Heart left ventricle (tissue), 16 donors: ENCODE measurements at regions not wholly inside any gene's neighbourhood (a gene's known extent, or its start where the extent isn't known, plus 50 kb on each side); places are given as distances from the start of the nearest gene placed in this dataset.

Experiments
- ATAC-seq, 4 donors: fragments of 200-7000 bp; cut with Tn5 transposase; one replicate each; pipeline ENCODE4 v1.9.1; 2020 to 2022; ENCODE audit warnings: moderate library complexity in 4 of 4, mild to moderate bottlenecking in 3 of 4, moderate number of reproducible peaks in 1 of 4
- DNase-seq, 5 donors: peaks; one replicate each; pipeline ENCODE4 v3.0.0-alpha.2; 2020
- H3K27ac ChIP-seq, 12 donors: fragments of 200-600 bp; sonication (generic) in 4 of 12; one replicate each; pipeline versions ENCODE4 v1.5.0 to v1.8.0; 2016 to 2022; ENCODE audit warnings: mild to moderate bottlenecking in 2 of 12
- H3K27me3 ChIP-seq, 9 donors: fragments of 200-600 bp; sonication (generic) in 2 of 9; one replicate each; pipeline versions ENCODE4 v1.5.1 to v1.8.0; 2016 to 2022; ENCODE audit warnings: mild to moderate bottlenecking in 3 of 9
- H3K36me3 ChIP-seq, 9 donors: fragments of 200-600 bp; sonication (generic) in 2 of 9; one replicate each; pipeline versions ENCODE4 v1.5.0 to v1.8.0; 2018 to 2022; ENCODE audit warnings: mild to moderate bottlenecking in 2 of 9
- H3K4me1 ChIP-seq, 12 donors: fragments of 200-600 bp; sonication (generic) in 4 of 12; one replicate each; pipeline versions ENCODE4 v1.5.0 to v1.8.0; 2016 to 2022; ENCODE audit warnings: mild to moderate bottlenecking in 3 of 12
- H3K4me3 ChIP-seq, 12 donors: fragments of 200-600 bp; sonication (generic) in 4 of 12; one replicate each; pipeline versions ENCODE4 v1.5.0 to v1.8.0; 2017 to 2022; ENCODE audit warnings: mild to moderate bottlenecking in 9 of 12, moderate library complexity in 4 of 12
- H3K9me3 ChIP-seq, 12 donors: fragments of 200-600 bp; sonication (generic) in 4 of 12; one replicate each; pipeline versions ENCODE4 v1.5.0 to v1.8.0; 2016 to 2022; ENCODE audit warnings: mild to moderate bottlenecking in 1 of 12
- CTCF ChIP-seq, 12 donors: fragments of 200-600 bp; sonication (generic) in 4 of 12; IDR thresholded peaks; one replicate each; pipeline versions ENCODE4 v1.5.0 to v1.8.0; 2018 to 2022; ENCODE audit warnings: antibody characterized with exemption in 12 of 12, mild to moderate bottlenecking in 5 of 12
- POLR2A ChIP-seq, 2 donors: fragments of 450-650 bp; IDR thresholded peaks; one replicate each; pipeline ENCODE4 v1.6.1; 2017; ENCODE audit warnings: antibody characterized with exemption in 2 of 2, mild to moderate bottlenecking in 2 of 2, moderate library complexity in 2 of 2
- WGBS, 4 donors: extraction: QIAGEN DNeasy Blood & Tissue Kit in 2 of 4; methylation state at CpG; one replicate each; pipeline versions ENCODE4 v1.1.5 to v1.1.7; 2013 to 2018; 5-methylcytosine and 5-hydroxymethylcytosine counted together
- intact Hi-C, 10 donors: fragments of 100-400 bp; cut with DNase I; formaldehyde crosslinking; loops; one replicate each; pipeline versions ENCODE4 v1.11.1 to v1.14.2; 2022
- donor health status: ischemic (EF 13 %, LVEDD 7.1; RV severe dilation, severe dysfunction).
- donor health status: healthy with polysubstance abuse.
- donor health status: DM: no; HTN: yes; CAD: no.
- donor health status: DM: no; HTN: no; CAD: no.
- donor health status: ischemic (EF 25% LVEDD 6.9; RV normal size, moderate dysfunction).
- donor health status: ischemic (EF 25% LVEDD 5.7; RV mildly dilated, moderate dysfunction).
- donor health status: healthy.
- donor health status: DM: yes; HTN: yes; CAD: no.
- donor health status: ischemic (EF 35%, LVEDD 5.7; RV mildly dilated, moderate dysfunction).
- donor health status: nonischemic (EF 11% LVEDD 7.7; RV severe dilation, severe dysfunction).
- donor health status: DM: yes; HTN: yes; CAD: no.
- donor health status: PGD.
- donor health status: ischemic (EF 29% LVEDD 5.4; RV normal size, mild dysfunction).
- donor health status: nonischemic (EF 23%, LVEDD 6.1; RV moderate dilation, normal function).

GRCh38 chr13:62171697-62172096, 756.0 kb upstream of the PCDH20 start:
- peaks cover 0 to 13% (median 0%) of the 10 kb centered on the region in 12 donors for H3K9me3 ChIP-seq
- H3K27me3 ChIP-seq = no peaks in the 10 kb centered on the region
- no peaks in the 10 kb centered on the region for H3K4me1 ChIP-seq
- H3K36me3 ChIP-seq = no peaks in the 10 kb centered on the region
- H3K27ac ChIP-seq = no peak overlapping the region
- DNase-seq (no peak), ATAC-seq (no peak)
- TF ChIP-seq POLR2A (IDR thresholded peaks at IDR 0.05) (no peak), CTCF (IDR thresholded peaks at IDR 0.05) (no peak)
- intact Hi-C loops = no loop called here
- 88 to 98% (median 93%) methylated on average over 2 of the region's 2 CpGs for WGBS, 4 donors
- H3K4me3 ChIP-seq = no peak overlapping the region

GRCh38 chr13:62168891-62169290, 753.2 kb upstream of the PCDH20 start:
- H3K9me3 ChIP-seq = peaks cover 0 to 13% (median 0%) of the 10 kb centered on the region in 12 donors
- no peak overlapping the region for H3K27ac ChIP-seq
- TF ChIP-seq POLR2A (IDR thresholded peaks at IDR 0.05) (no peak), CTCF (IDR thresholded peaks at IDR 0.05) (no peak)
- no peaks in the 10 kb centered on the region for H3K4me1 ChIP-seq
- no peak overlapping the region for H3K4me3 ChIP-seq
- no peaks in the 10 kb centered on the region for H3K27me3 ChIP-seq
- DNase-seq = no peak
- H3K36me3 ChIP-seq = no peaks in the 10 kb centered on the region
- no peak for ATAC-seq
- 85 to 94% (median 93%) methylated on average over 4 to 13 of the region's 13 CpGs for WGBS, 4 donors
- intact Hi-C loops = no loop called here

GRCh38 chr13:62167650-62168172, 752.1 kb upstream of the PCDH20 start:
- no peak for ATAC-seq
- no peak for DNase-seq
- Histone ChIP-seq H3K9me3 (peaks cover 0 to 13% (median 0%) of the 10 kb centered on the region in 12 donors), H3K27me3 (no peaks in the 10 kb centered on the region), H3K36me3 (no peaks in the 10 kb centered on the region), H3K4me1 (no peaks in the 10 kb centered on the region), H3K27ac (no peak overlapping the region), H3K4me3 (no peak overlapping the region)
- intact Hi-C loops = no loop called here
- no peak for TF ChIP-seq CTCF (IDR thresholded peaks at IDR 0.05)
- no peak for TF ChIP-seq POLR2A (IDR thresholded peaks at IDR 0.05)
- WGBS, 4 donors = 83 to 91% (median 88%) methylated on average over 10 to 12 of the region's 12 CpGs

- H3K27ac ChIP-seq = no peak overlapping the region
- no peak for ATAC-seq
- H3K27me3 ChIP-seq = no peaks in the 10 kb centered on the region
- 68 to 72% (median 70%) methylated on average over 2 of the region's 2 CpGs for WGBS, 4 donors
- no peak for DNase-seq
- intact Hi-C loops = no loop called here
- H3K9me3 ChIP-seq = peaks cover 0 to 14% (median 0%) of the 10 kb centered on the region in 12 donors
- no peaks in the 10 kb centered on the region for H3K36me3 ChIP-seq
- TF ChIP-seq CTCF (IDR thresholded peaks at IDR 0.05) (no peak), POLR2A (IDR thresholded peaks at IDR 0.05) (no peak)
- H3K4me3 ChIP-seq = no peak overlapping the region
- no peaks in the 10 kb centered on the region for H3K4me1 ChIP-seq
Observed at GRCh38 chr13:62162860-62163259, 747.2 kb upstream of the PCDH20 start.
